GM23248 (cell line): ENCODE measurements at regions not wholly inside any gene's neighbourhood (a gene's known extent, or its start where the extent isn't known, plus 50 kb on each side); places are given as distances from the start of the nearest gene placed in this dataset.

Source experiments
- DNase-seq: peaks from one replicate; pipeline ENCODE4 v3.0.0-alpha.2; 2015
- H2AFZ ChIP-seq: fragments of 200-600 bp; sonication (generic); 2 replicates; pipeline ENCODE4 v1.6.1; 2016; ENCODE audit warnings: antibody characterized with exemption
- H3F3A ChIP-seq: fragments of 200-600 bp; sonication (generic); 2 replicates; pipeline ENCODE4 v1.6.1; 2016; ENCODE audit warnings: mild to moderate bottlenecking, antibody characterized with exemption, mixed run types; ENCODE audit not compliant: insufficient read depth
- H3K27ac ChIP-seq: fragments of 200-600 bp; sonication (generic); 2 replicates; pipeline ENCODE4 v1.5.1; 2016; ENCODE audit warnings: mild to moderate bottlenecking
- H3K27me3 ChIP-seq: fragments of 200-600 bp; sonication (generic); replicated peaks from 2 replicates; pipeline ENCODE4 v1.6.1; 2016; ENCODE audit warnings: mild to moderate bottlenecking; ENCODE audit not compliant: insufficient read depth
- H3K36me3 ChIP-seq: fragments of 200-600 bp; sonication (generic); 2 replicates; pipeline ENCODE4 v1.6.1; 2016; ENCODE audit warnings: low read depth, mild to moderate bottlenecking
- H3K4me1 ChIP-seq: fragments of 200-600 bp; sonication (generic); 2 replicates; pipeline ENCODE4 v1.6.1; 2016; ENCODE audit warnings: mild to moderate bottlenecking; ENCODE audit not compliant: insufficient read depth
- H3K4me2 ChIP-seq: fragments of 200-600 bp; sonication (generic); one replicate; pipeline ENCODE4 v1.6.1; 2016; ENCODE audit warnings: mild to moderate bottlenecking; ENCODE audit not compliant: unreplicated experiment
- H3K4me3 ChIP-seq: fragments of 200-600 bp; sonication (generic); 2 replicates; pipeline ENCODE4 v1.5.1; 2016; ENCODE audit warnings: mild to moderate bottlenecking
- H3K79me2 ChIP-seq: fragments of 200-600 bp; sonication (generic); 2 replicates; pipeline ENCODE4 v1.6.1; 2016; ENCODE audit warnings: mild to moderate bottlenecking; ENCODE audit not compliant: insufficient read depth
- H3K9ac ChIP-seq: fragments of 200-600 bp; sonication (generic); 2 replicates; pipeline ENCODE4 v1.6.1; 2016; ENCODE audit warnings: mild to moderate bottlenecking
- H3K9me2 ChIP-seq: fragments of 200-600 bp; sonication (generic); 2 replicates; pipeline ENCODE4 v1.6.1; 2016; ENCODE audit warnings: mixed run types, mild to moderate bottlenecking, moderate library complexity; ENCODE audit not compliant: insufficient read depth
- H3K9me3 ChIP-seq: fragments of 200-600 bp; sonication (generic); one replicate; pipeline ENCODE4 v1.6.1; 2017; ENCODE audit warnings: low read depth
- H4K20me1 ChIP-seq: fragments of 200-600 bp; sonication (generic); 2 replicates; pipeline ENCODE4 v1.6.0; 2016; ENCODE audit not compliant: insufficient read depth
- EZH2 ChIP-seq: fragments of 200-600 bp; sonication (generic); IDR thresholded peaks from 2 replicates; pipeline ENCODE4 v1.6.1; 2018; ENCODE audit warnings: antibody characterized with exemption, mild to moderate bottlenecking; ENCODE audit not compliant: insufficient read depth, poor library complexity, severe bottlenecking
- EZH2phosphoT487 ChIP-seq: fragments of 200-600 bp; sonication (generic); IDR thresholded peaks from 2 replicates; pipeline ENCODE4 v1.6.1; 2018; ENCODE audit warnings: antibody characterized with exemption, moderate library complexity, mild to moderate bottlenecking, low read depth; ENCODE audit not compliant: insufficient read depth
- WGBS, 2 experiments: methylation state at CpG; one replicate each; pipeline ENCODE4 v1.1.6; 2015 to 2017; ENCODE audit warnings: low lambda C conversion rate in 2 of 2, low coverage in 1 of 2; ENCODE audit errors: missing lambda C conversion rate in 2 of 2; 5-methylcytosine and 5-hydroxymethylcytosine counted together
- in situ Hi-C: fragments of 300-500 bp; cut with MboI; formaldehyde crosslinking; loops from 2 replicates; pipeline ENCODE4 v1.15.0; 2020

GRCh38 chr9:117465706-117466105, 50.8 kb upstream of the ASTN2 start:
- no peaks in the 10 kb centered on the region for H3F3A ChIP-seq
- in situ Hi-C loops: no loop called here
- no peak overlapping the region for H2AFZ ChIP-seq
- H3K9me3 ChIP-seq: no peaks in the 10 kb centered on the region
- no peaks in the 10 kb centered on the region for H3K36me3 ChIP-seq
- no peak overlapping the region for H3K9ac ChIP-seq
- TF ChIP-seq EZH2: no peak
- no peak for TF ChIP-seq EZH2phosphoT487
- H3K4me2 ChIP-seq: no peak overlapping the region
- WGBS, 2 experiments: 1 to 4% methylated on average over 4 of the region's 4 CpGs
- no peak for DNase-seq
- no peaks in the 10 kb centered on the region for H3K27me3 ChIP-seq
- H3K9me2 ChIP-seq: no peaks in the 10 kb centered on the region
- no peaks in the 10 kb centered on the region for H3K79me2 ChIP-seq
- no peaks in the 10 kb centered on the region for H3K4me1 ChIP-seq
- H3K4me3 ChIP-seq: no peak overlapping the region
- H4K20me1 ChIP-seq: no peaks in the 10 kb centered on the region
- no peak overlapping the region for H3K27ac ChIP-seq

- Histone ChIP-seq H3F3A (no peaks in the 10 kb centered on the region), H3K9ac (no peak overlapping the region), H3K4me3 (no peak overlapping the region), H3K9me3 (no peaks in the 10 kb centered on the region), H3K9me2 (0 out of 2 replicates have a peak, but pooled peaks cover 4% of the 10 kb centered on the region), H3K36me3 (no peaks in the 10 kb centered on the region), H3K4me2 (no peak overlapping the region), H2AFZ (no peak overlapping the region), H3K79me2 (no peaks in the 10 kb centered on the region), H3K27me3 (no peaks in the 10 kb centered on the region), H4K20me1 (no peaks in the 10 kb centered on the region), H3K27ac (no peak overlapping the region), H3K4me1 (no peaks in the 10 kb centered on the region)
- no peak for TF ChIP-seq EZH2phosphoT487
- TF ChIP-seq EZH2: no peak
- no peak for DNase-seq
- in situ Hi-C loops: no loop called here
- WGBS, 2 experiments: 3 to 10% methylated on average over 1 of the region's 1 CpG
Observed at GRCh38 chr9:117464941-117465616, 50.2 kb upstream of the ASTN2 start.
